ENCODE measurements at regions not wholly inside any gene's neighbourhood (a gene's known extent, or its start where the extent isn't known, plus 50 kb on each side); places are given as distances from the start of the nearest gene placed in this dataset.

GRCh38 chr6:14353798-14354197 is 236.2 kb downstream of the CD83 start:
- no peak for DNase-seq
- Histone ChIP-seq H3K27ac (ENCODE audit: low read length) (no peak overlapping the region), H3K9me3 (replicated peaks; ENCODE audit: insufficient read depth, low read length) (no peaks in the 10 kb centered on the region)

DNA sequence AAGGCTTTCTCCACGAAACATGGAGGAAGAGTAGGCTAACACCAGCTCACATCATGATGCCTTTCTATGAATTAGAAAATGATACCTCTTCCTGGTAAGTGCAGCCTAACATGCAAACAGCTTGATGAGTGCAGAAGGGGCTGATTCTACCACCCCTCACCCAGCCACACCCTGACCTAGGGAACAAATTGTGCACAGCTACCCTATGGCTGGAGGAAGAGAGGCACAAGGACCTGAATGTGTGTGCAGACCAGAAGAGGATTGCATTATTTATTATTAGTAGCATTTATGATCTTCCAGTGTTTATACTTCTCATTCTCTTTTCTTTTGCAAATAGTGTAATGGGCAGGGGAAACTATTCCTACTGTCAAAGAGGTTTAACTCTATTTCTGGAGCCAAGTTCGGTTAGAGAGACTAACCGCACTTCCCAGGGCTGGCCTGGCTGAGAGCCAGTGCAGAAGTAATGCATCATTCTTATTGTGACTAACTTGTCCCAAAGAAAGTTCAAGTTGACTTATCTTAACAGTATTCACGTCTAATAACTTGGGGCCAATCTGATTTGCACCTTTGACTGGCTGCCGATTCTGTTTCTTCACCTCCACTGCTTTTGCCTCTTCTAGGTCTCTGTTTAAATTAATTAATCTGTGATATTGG is 237.5 kb downstream of the CD83 start:
- no peak for TF ChIP-seq CTCF (IDR thresholded peaks at IDR 0.05; ENCODE audit: low read length)
- TF ChIP-seq EZH2phosphoT487 (IDR thresholded peaks at IDR 0.05; ENCODE audit: low read length) = no peak
- TF ChIP-seq EZH2 (optimal IDR thresholded peaks at IDR 0.05; ENCODE audit: low read depth, low read length) = no peak
- Histone ChIP-seq H3K9me3 (replicated peaks; ENCODE audit: insufficient read depth, low read length) (no peaks in the 10 kb centered on the region), H3K36me3 (replicated peaks; ENCODE audit: insufficient read depth, low read length) (no peaks in the 10 kb centered on the region), H3F3A (ENCODE audit: insufficient read depth, low read length) (no peaks in the 10 kb centered on the region), H4K20me1 (ENCODE audit: insufficient read depth, low read length) (no peaks in the 10 kb centered on the region), H3K9ac (ENCODE audit: low read length) (no peak overlapping the region), H3K79me2 (ENCODE audit: low read length) (no peaks in the 10 kb centered on the region), H3K27ac (ENCODE audit: low read length) (no peak overlapping the region), H3K4me1 (ENCODE audit: low read length) (no peaks in the 10 kb centered on the region), H3K9me2 (replicated peaks; ENCODE audit: insufficient read depth, low read length) (no peaks in the 10 kb centered on the region), H3K4me3 (ENCODE audit: low read length) (no peak overlapping the region), H3K27me3 (replicated peaks; ENCODE audit: insufficient read depth, low read length) (no peaks in the 10 kb centered on the region), H2AFZ (ENCODE audit: low read length) (no peak overlapping the region), H3K4me2 (ENCODE audit: low read depth, low read length) (no peak overlapping the region)
- no peak for DNase-seq

More at GRCh38 chr6:14353798-14354197, 236.2 kb downstream of the CD83 start:
- Histone ChIP-seq H3K79me2 (ENCODE audit: low read length) (no peaks in the 10 kb centered on the region), H3K4me3 (ENCODE audit: low read length) (no peak overlapping the region), H3K4me2 (ENCODE audit: low read depth, low read length) (no peak overlapping the region), H3K36me3 (replicated peaks; ENCODE audit: insufficient read depth, low read length) (no peaks in the 10 kb centered on the region), H3K9ac (ENCODE audit: low read length) (no peak overlapping the region), H3K9me2 (replicated peaks; ENCODE audit: insufficient read depth, low read length) (no peaks in the 10 kb centered on the region), H3K27me3 (replicated peaks; ENCODE audit: insufficient read depth, low read length) (no peaks in the 10 kb centered on the region), H4K20me1 (ENCODE audit: insufficient read depth, low read length) (no peaks in the 10 kb centered on the region), H3K4me1 (ENCODE audit: low read length) (no peaks in the 10 kb centered on the region), H2AFZ (ENCODE audit: low read length) (no peak overlapping the region), H3F3A (ENCODE audit: insufficient read depth, low read length) (no peaks in the 10 kb centered on the region)
- TF ChIP-seq CTCF (IDR thresholded peaks at IDR 0.05; ENCODE audit: low read length) = no peak
- TF ChIP-seq EZH2phosphoT487 (IDR thresholded peaks at IDR 0.05; ENCODE audit: low read length) = no peak
- no peak for TF ChIP-seq EZH2 (optimal IDR thresholded peaks at IDR 0.05; ENCODE audit: low read depth, low read length)

DNA sequence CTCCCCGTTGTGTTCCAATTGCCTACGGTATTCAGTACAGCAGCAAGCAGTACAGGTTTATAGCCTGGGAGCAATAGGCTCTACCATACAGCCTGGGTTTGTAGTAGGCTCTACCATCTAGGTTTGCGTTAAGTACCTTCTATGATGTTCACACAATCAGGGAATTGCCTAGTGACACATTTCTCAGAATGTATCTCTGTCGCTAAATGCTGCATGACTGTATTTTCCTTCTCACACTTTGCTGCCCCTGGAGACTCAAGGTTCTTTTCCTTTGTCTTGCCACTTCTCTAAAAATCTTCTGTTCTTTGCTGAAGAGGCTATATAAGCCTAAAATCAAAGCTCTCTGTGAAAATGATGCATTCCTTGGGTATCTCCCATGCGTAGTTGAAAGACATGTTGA is 241.9 kb downstream of the CD83 start:
- no peaks in the 10 kb centered on the region for H4K20me1 ChIP-seq (ENCODE audit: insufficient read depth, low read length)
- H3K36me3 ChIP-seq (replicated peaks; ENCODE audit: insufficient read depth, low read length) = no peaks in the 10 kb centered on the region
- no peak overlapping the region for H2AFZ ChIP-seq (ENCODE audit: low read length)
- TF ChIP-seq CTCF (IDR thresholded peaks at IDR 0.05; ENCODE audit: low read length) = no peak
- no peak for TF ChIP-seq EZH2 (optimal IDR thresholded peaks at IDR 0.05; ENCODE audit: low read depth, low read length)
- TF ChIP-seq EZH2phosphoT487 (IDR thresholded peaks at IDR 0.05; ENCODE audit: low read length) = no peak
- H3K9me3 ChIP-seq (replicated peaks; ENCODE audit: insufficient read depth, low read length) = no peaks in the 10 kb centered on the region
- H3K9ac ChIP-seq (ENCODE audit: low read length) = no peak overlapping the region
- H3K79me2 ChIP-seq (ENCODE audit: low read length) = no peaks in the 10 kb centered on the region
- H3K4me2 ChIP-seq (ENCODE audit: low read depth, low read length) = no peak overlapping the region
- no peaks in the 10 kb centered on the region for H3K27me3 ChIP-seq (replicated peaks; ENCODE audit: insufficient read depth, low read length)
- H3F3A ChIP-seq (ENCODE audit: insufficient read depth, low read length) = no peaks in the 10 kb centered on the region
- H3K4me3 ChIP-seq (ENCODE audit: low read length) = no peak overlapping the region
- DNase-seq = no peak
- H3K4me1 ChIP-seq (ENCODE audit: low read length) = no peaks in the 10 kb centered on the region
- no peaks in the 10 kb centered on the region for H3K9me2 ChIP-seq (replicated peaks; ENCODE audit: insufficient read depth, low read length)
- no peak overlapping the region for H3K27ac ChIP-seq (ENCODE audit: low read length)

All from MM.1S (cell line).